GM18498 (cell line): ENCODE measurements at regions not wholly inside any gene's neighbourhood (a gene's known extent, or its start where the extent isn't known, plus 50 kb on each side); places are given as distances from the start of the nearest gene placed in this dataset.
"Not testable (repeated sequence)": the region's sequence is repeated elsewhere in the genome, so short reads cannot be mapped to it uniquely, and the experiment has no call there.

Experiments
- ATAC-seq: cut with Tn5 transposase; IDR thresholded peaks from one replicate; pipeline ENCODE4 v1.9.1; 2021; ENCODE audit warnings: mild to moderate bottlenecking, moderate library complexity; ENCODE audit not compliant: unreplicated experiment

DNA sequence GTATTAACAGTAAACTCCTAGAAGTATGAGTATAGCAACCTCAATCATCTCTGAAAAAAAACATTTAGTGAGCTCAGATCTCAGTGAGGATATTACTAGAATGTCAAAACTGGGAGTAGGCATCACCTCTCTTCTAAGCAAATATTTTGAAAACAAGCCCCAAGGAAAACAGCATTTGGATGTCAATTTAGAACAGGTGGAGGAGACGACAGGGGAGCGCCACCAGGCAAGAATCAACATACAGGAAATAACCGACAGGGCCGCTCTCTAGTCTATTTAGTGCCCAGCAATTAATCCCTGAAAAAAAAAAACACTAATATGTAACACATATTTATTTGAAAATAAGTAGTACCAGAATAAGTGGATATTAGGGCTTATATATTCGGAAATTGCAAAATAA lies 940.3 kb upstream of the ADGRL3 start:
- no peak for ATAC-seq

GRCh38 chr4:60266505-60266904 lies 933.6 kb upstream of the ADGRL3 start:
- ATAC-seq: no peak

- ATAC-seq: no peak
Measured at GRCh38 chr4:60296386-60296785, 903.7 kb upstream of the ADGRL3 start.

DNA sequence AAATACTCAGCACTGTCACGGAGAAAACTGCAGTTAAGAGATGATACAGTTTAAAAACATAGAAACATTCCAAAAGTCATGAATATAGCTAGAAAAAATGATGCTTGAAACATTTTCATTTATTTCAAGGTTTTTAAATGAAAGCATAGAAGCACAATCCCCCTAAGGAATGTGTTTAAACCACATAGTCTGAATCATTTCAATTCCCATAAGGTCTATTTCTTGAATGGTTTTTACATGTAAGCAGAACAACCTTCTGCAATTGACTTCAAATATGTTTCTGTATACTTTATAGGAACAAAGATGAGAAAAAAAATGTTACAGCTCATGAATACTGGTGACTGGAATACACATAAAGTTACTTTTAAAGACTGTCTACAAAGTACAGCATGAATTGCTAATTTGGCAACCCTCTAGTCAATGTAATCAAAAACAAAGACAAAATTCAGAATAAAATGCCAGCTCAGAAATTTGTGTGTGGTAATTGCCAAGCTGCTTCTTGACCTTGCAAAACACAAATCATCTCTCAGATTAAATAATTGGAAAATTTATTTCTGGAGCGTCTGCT lies 886.4 kb upstream of the ADGRL3 start:
- no peak for ATAC-seq

DNA sequence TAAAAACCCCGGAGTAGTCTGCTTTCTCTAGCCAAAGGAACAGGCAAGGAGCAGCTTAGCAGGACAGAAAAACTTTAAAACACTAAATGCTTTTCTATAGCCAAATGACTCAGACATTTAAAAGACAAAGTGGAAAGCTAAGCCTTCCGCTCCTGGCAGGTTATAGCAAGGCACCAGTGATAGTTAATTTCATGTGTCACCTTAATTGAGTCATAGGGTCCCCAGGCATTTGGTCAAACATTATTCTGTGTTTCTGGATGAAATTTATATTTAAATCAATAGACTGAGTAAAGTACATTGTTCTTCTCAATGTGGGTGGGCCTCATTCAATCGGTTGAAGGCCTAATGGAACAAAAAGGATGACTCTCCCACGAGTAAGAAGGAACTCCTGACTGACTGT lies 885.7 kb upstream of the ADGRL3 start:
- no peak for ATAC-seq

DNA sequence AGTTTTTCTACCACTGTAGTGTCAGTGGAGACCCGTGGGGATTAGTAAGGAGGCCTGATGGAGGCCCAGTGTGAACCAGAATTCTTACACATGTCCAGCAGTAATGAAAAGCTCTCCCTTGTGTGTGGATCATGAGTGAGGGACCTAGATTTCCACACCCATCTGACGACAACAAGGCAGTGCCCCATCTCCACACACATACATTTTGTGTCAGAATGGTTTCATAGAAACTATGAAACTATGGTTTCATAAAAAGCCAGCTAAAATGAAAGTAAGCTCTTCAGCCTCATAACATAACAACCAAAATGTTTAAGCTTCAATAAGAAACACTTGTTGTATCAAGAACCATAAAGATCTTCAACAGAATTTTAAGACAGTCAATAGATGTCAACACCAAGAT lies 884.5 kb upstream of the ADGRL3 start:
- ATAC-seq: no peak

DNA sequence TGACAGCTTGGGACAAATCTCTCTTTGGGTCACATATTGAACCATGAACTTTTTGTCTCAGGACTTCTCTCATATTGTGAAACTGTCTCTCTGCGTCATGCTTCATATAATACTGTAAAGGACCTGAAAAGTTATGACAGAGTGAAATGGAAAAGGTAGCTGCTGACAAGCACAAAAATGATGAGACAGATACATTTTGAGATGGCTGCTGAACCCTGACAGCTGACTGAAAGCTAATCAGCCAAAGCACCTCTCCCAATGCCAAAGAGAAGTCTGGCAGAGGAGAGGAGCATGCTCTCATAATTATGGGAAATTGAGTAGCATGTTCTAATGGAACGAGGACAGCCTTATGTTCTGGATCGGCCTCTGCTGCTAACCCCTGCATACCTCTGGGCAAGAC lies 873.4 kb upstream of the ADGRL3 start:
- no peak for ATAC-seq

GRCh38 chr4:60327651-60328050 lies 872.5 kb upstream of the ADGRL3 start:
- ATAC-seq: no peak

GRCh38 chr4:60344908-60345307 lies 855.2 kb upstream of the ADGRL3 start:
- no peak for ATAC-seq

GRCh38 chr4:60345392-60345791 lies 854.7 kb upstream of the ADGRL3 start:
- no peak for ATAC-seq

- ATAC-seq: no peak
Measured at GRCh38 chr4:60359746-60360367, 840.3 kb upstream of the ADGRL3 start.

- no peak for ATAC-seq
Measured at GRCh38 chr4:60365176-60365575, 835.0 kb upstream of the ADGRL3 start.

DNA sequence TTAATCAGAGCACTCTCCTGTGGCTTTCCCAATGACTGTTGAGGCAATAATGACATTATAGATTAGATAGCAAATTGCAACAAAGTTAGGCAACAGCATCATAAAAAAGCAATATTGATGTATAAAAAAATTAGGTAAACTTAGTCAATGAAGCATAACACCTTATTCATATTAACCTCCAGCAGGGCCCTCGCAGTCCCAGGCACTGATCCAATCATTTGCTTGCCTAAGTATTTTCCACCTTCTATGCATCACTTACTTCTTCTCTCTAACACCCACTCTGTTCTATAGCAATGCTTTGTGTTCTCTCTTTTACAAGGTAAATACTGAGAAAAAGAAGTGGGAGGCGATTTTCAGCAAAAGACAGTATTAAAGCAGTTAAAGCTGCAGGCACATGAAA lies 833.5 kb upstream of the ADGRL3 start:
- no peak for ATAC-seq

GRCh38 chr4:60368986-60369385 lies 831.1 kb upstream of the ADGRL3 start:
- ATAC-seq: no peak

DNA sequence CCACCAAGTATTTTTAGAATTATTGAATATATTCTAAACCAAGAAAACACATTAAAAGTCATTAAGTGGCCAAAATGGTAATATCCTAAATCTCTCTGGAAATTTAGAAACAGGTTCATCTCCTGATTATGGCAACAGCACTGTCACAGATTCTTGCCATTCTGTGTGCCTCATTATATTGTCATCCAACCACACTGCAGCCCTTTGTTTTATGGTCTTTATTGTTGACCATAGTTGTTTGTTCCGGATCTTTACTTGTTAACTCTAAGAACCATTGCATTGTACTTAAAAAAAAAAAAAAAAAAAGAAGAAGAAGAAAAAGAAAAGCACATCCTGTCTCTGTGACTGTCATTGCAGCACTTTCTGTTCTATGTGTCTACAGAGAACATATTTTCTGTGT lies 822.1 kb upstream of the ADGRL3 start:
- ATAC-seq: no peak

DNA sequence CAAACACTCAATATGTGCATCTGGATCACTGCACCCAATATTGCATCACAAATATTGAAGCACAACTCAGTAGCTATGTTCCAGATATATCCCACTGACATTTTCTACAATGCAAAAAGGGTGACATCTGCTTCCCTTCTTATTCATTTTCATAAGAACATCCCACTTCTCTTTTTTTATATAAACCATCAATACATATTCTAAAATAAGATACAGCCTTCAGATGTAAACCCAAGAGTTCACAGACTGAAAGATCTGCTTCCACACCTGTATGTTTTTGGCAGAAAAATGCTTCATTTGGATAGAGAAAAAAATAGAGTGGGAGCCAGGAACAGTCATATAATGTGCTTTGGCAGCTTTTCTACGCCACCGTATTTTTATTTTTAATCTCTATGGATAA lies 815.6 kb upstream of the ADGRL3 start:
- ATAC-seq: no peak

DNA sequence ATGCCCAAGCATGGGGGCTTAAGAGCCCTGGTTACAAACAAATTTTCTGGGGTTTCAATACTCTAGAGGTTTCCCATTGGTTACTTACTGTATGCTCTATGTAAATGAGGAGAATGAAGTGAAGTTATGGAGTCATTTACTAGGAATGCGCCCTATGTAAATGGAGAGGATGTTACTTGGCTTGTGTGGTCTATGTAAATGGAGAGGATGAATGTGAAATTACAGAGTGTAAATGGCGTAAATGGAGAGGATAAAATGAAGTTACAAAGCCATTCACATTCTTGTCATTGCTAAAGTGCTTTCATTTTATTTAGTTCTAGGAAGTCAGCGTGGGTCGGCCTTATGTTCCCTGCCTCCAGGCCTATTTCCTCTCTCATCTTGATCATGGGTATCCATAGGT lies 810.5 kb upstream of the ADGRL3 start:
- no peak for ATAC-seq

- ATAC-seq: no peak
Measured at GRCh38 chr4:60396341-60397049, 803.6 kb upstream of the ADGRL3 start.

DNA sequence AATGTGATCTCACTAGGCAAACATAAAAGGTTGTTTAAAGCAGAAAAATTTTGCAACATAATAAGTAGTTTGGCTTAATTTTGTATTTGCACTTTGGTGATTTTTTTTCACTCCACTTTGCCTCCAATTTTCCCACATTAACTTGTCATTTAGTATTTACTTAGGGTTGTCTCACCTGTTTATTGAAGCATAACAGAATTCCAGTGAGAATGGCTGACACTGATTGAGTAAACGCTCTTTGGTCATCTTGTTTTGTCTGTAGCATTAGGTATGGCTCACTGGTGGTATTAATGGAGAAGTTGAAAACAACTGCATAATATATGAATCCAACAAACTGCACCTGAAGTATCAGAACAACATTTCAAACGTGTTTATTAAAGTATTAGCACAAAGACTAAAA lies 799.5 kb upstream of the ADGRL3 start:
- no peak for ATAC-seq

- ATAC-seq: no peak
Measured at GRCh38 chr4:60404027-60404426, 796.1 kb upstream of the ADGRL3 start.

DNA sequence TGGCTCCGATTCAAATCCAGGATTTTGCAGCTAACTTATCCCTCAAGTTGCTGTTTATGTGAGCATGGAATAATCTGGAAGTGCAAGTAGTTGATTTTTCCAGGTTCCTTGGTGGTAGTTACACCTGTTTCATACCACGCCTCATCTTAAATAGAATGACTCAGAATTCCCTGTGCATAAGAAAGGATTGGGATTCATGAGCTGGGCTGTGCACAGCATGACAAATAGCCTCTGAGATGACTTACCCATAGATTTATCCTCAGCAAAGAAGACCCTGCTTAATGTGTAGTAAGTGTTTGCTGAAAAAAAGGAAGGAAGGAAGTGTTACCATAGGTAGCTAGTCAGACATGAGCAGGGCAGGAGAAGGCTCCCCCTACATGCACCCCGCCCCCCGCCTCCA lies 777.7 kb upstream of the ADGRL3 start:
- ATAC-seq: no peak

DNA sequence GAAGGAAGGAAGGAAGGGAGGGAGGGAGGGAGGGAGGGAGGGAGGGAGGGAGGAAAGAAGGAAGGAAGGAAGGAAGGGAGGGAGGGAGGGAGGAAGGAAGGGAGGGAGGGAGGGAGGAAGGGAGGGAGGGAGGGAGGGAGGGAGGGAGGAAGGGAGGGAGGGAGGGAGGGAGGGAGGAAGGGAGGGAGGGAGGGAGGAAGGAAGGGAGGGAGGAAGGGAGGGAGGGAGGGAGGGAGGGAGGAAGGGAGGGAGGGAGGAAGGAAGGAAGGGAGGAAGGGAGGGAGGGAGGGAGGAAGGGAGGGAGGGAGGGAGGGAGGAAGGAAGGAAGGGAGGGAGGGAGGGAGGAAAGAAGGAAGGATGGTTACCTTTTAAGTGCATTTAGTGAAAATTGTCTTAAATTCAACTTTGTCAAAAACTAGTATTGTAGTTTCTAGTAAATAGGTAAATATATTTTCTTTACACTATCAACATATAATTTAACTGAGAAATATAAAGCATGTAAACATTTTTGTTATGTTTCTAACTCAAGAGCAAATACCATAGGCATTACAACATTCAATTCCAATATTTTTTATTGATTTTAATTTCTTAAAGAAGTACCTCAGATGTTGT lies 776.4 kb upstream of the ADGRL3 start:
- not testable (repeated sequence) for ATAC-seq
